Activated T-helper 1 cell treated with anti-CD3 and anti-CD28 coated beads, Interleukin-12 subunit alpha, Interleukin-12 subunit beta, Interleukin-2, Interleukin-4 antibody, amounts not matched to agents 30 ng/mL and 10 ng/mL and 1 ng/mL, durations not matched to agents 14 hours and 24 hours and 36 hours (primary cell): ENCODE measurements at regions not wholly inside any gene's neighbourhood (a gene's known extent, or its start where the extent isn't known, plus 50 kb on each side); places are given as distances from the start of the nearest gene placed in this dataset.
"Not testable (repeated sequence)": the region's sequence is repeated elsewhere in the genome, so short reads cannot be mapped to it uniquely, and the experiment has no call there.

Source experiments
- DNase-seq: peaks from one replicate; pipeline ENCODE4 v3.0.0; 2021; ENCODE audit warnings: low spot score
- H3K27ac Mint-ChIP-seq: one replicate; pipeline ENCODE4 v1.8.0; 2021; ENCODE audit warnings: mild to moderate bottlenecking, mixed read lengths
- H3K27me3 Mint-ChIP-seq: one replicate; pipeline ENCODE4 v1.8.0; 2022; ENCODE audit warnings: mild to moderate bottlenecking, moderate library complexity, mixed read lengths; ENCODE audit not compliant: insufficient read depth
- H3K36me3 Mint-ChIP-seq: one replicate; pipeline ENCODE4 v1.8.0; 2021; ENCODE audit warnings: low read depth, mixed read lengths
- H3K4me1 Mint-ChIP-seq: one replicate; pipeline ENCODE4 v1.8.0; 2021; ENCODE audit warnings: low read depth, mixed read lengths
- H3K4me3 Mint-ChIP-seq: one replicate; pipeline ENCODE4 v1.8.0; 2021; ENCODE audit warnings: mild to moderate bottlenecking, moderate library complexity, mixed read lengths
- H3K9me3 Mint-ChIP-seq: one replicate; pipeline ENCODE4 v1.8.0; 2021; ENCODE audit warnings: mixed read lengths
- intact Hi-C: fragments of 100-400 bp; cut with micrococcal nuclease; formaldehyde crosslinking; loops from one replicate; pipeline ENCODE4 v1.15.1; 2024

DNA sequence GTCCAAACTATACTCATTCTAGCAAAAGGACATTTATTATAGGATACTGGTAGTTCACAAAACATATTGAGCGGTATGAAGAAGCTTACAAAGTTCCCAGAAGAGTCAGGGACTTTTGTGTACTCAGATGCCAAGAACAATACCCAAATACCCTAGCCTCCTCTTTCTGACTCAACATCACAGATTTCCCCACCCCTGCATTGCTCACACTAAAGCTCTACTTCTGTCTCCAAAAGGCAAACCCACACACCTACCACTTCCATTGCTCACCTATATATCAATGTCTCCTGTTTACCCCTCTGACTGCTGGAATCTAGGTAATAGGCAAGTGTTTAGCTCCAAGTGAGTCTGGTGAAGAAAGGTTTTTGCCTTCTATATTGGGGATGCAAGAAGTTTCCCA lies 100.7 kb upstream of the HCCS start:
- H3K27ac Mint-ChIP-seq = no peak overlapping the region
- intact Hi-C loops = no loop called here
- H3K4me1 Mint-ChIP-seq = no peaks in the 10 kb centered on the region
- no peak for DNase-seq
- H3K9me3 Mint-ChIP-seq = no peaks in the 10 kb centered on the region
- H3K36me3 Mint-ChIP-seq = no peaks in the 10 kb centered on the region
- no peak overlapping the region for H3K4me3 Mint-ChIP-seq
- no peaks in the 10 kb centered on the region for H3K27me3 Mint-ChIP-seq

DNA sequence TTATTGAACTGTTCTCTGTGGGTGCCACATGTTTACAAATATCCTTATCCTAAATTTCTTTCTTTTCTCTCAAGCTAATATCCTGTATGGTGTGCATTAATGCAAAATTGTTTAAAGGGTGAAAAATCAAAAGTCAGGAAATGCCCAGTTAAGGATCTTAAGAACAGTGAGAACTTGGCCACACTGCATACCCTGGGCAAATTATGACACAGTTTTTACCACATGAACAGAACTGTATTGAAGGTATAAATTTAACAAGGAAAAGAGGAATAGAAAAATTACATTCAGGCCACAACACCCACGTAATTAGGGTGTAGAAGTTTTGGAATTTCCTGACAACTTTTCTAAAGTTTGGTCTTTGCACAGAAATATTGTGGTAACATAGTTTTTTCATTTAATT lies 94.4 kb upstream of the HCCS start:
- no peak overlapping the region for H3K27ac Mint-ChIP-seq
- H3K9me3 Mint-ChIP-seq = no peaks in the 10 kb centered on the region
- intact Hi-C loops = no loop called here
- H3K4me3 Mint-ChIP-seq = no peak overlapping the region
- no peaks in the 10 kb centered on the region for H3K27me3 Mint-ChIP-seq
- DNase-seq = no peak
- H3K4me1 Mint-ChIP-seq = no peaks in the 10 kb centered on the region
- no peaks in the 10 kb centered on the region for H3K36me3 Mint-ChIP-seq

DNA sequence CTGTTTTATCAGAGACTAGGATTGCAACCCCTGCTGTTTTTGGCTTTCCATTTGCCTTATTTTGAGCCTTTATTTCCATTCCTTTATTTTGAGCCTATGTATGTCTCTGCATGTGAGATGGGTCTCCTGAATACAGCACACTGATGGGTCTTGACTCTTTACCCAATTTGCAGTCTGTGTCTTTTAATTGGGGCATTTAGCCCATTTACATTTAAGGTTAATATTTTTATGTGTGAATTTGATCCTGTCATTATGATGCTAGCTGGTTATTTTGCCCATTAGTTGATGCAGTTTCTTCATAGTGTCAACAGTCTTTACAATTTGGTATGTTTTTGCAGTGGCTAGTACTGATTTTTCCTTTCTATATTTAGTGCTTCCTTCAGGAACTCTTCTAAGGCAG lies 88.5 kb upstream of the HCCS start:
- H3K4me1 Mint-ChIP-seq, H3K9me3 Mint-ChIP-seq: not testable (repeated sequence)

DNA sequence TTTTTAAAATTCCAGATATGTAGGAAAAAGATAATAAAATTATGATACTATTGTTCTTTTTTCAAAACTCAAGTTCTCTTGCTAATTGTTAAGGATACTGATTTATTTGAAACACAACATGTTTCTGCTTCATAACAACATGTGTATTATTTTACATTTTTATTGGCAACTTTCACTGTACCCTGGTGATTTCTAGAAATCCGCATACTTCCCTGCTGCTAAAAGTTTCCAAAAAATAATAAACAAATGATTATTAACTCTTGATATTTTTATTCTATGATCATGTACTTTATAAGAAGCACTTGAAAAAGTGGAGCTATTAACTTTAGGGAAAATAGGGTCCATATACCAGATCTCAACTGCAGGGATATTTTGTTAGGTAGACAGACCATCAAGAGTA lies 71.2 kb upstream of the HCCS start:
- no peak for DNase-seq
- Mint-ChIP-seq H3K9me3 (no peaks in the 10 kb centered on the region), H3K4me1 (no peaks in the 10 kb centered on the region), H3K27me3 (no peaks in the 10 kb centered on the region), H3K27ac (no peak overlapping the region), H3K4me3 (no peak overlapping the region), H3K36me3 (no peaks in the 10 kb centered on the region)
- intact Hi-C loops = no loop called here

More for the DNA sequence above, 88.5 kb upstream of the HCCS start:
- H3K27me3 Mint-ChIP-seq, H3K36me3 Mint-ChIP-seq, H3K4me3 Mint-ChIP-seq, DNase-seq, intact Hi-C loops, H3K27ac Mint-ChIP-seq: not testable (repeated sequence)

DNA sequence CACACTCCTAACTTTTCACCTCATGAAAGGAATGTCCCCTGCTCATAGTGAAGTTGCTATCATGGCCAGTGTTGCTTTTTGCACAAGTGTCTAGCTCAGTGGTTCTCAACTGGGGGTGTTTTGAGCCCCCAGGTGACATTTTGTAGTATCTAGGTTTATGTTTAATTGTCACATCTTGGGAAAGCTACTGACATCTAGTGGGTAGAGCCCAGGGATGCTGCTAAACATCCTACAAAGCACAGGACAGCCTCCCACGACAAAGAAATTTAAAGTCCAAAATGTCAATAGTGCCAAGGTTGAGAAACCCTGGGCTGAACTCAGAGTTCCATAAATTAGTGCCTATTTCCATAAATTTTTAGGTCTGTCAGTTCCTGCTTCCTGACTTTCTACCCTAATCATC lies 70.7 kb upstream of the HCCS start:
- no peak for DNase-seq
- Mint-ChIP-seq H3K9me3 (no peaks in the 10 kb centered on the region), H3K27ac (no peak overlapping the region), H3K4me3 (no peak overlapping the region), H3K36me3 (no peaks in the 10 kb centered on the region), H3K27me3 (no peaks in the 10 kb centered on the region), H3K4me1 (no peaks in the 10 kb centered on the region)
- intact Hi-C loops = no loop called here

DNA sequence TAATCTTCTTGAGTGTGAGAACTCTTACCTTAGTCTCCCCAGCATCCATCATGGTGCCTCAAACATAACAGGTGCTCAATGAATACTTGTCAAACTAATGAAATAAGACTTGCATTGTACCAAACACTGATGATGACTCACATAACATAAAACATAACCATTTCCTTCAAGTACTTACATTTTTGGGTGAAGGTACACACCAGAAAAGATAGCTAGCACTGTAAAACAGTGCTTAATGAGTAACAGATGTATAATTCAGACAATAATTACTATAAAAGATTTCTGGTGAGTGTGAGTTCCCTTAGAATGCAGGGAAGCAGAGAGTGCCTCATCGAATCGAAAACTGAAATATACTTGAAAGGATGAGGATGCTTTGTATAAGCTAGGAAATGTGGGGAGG lies 70.1 kb upstream of the HCCS start:
- no peak overlapping the region for H3K27ac Mint-ChIP-seq
- H3K27me3 Mint-ChIP-seq = no peaks in the 10 kb centered on the region
- no peaks in the 10 kb centered on the region for H3K4me1 Mint-ChIP-seq
- no peak overlapping the region for H3K4me3 Mint-ChIP-seq
- intact Hi-C loops = no loop called here
- H3K9me3 Mint-ChIP-seq = no peaks in the 10 kb centered on the region
- no peaks in the 10 kb centered on the region for H3K36me3 Mint-ChIP-seq
- no peak for DNase-seq

DNA sequence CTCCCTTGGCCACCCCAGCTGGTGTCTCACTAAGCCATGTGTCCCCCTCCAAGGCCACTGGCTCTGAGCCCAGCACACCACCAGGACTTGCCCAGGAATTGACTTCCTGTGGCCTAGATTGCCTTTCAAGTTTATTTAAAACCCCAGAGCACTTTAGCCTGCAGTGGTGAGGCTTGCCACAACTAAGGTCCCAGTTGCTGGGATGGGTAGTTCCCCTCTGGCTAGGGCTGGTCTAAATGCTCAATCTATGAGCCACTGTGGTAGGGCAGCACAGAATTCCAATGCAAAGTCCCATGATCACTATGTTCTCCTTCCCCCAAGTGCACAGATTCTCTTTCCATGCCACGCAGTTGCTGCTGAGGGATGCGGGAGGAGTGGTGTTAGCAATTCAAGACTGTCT lies 61.1 kb upstream of the HCCS start:
- Mint-ChIP-seq H3K36me3 (no peaks in the 10 kb centered on the region), H3K27ac (no peak overlapping the region), H3K4me1 (no peaks in the 10 kb centered on the region)

DNA sequence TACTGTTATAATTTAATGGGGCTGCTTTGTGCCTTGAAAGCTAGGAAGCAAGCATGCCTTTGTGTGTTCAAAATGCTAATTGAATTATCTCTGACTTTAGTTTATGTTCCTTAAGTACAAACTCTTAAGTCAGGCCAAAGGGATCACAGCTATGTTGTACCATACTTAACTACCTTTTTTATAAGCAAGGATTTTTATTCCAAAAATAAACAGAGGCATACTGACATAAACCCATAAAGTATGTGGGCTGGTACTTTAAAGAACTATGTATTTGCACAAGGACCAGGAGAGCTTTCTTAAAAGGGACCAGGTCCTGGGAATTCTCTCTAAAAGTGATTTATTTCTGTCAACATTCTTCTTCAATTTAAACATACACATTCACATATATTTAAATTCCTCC lies 57.8 kb upstream of the HCCS start:
- H3K27ac Mint-ChIP-seq = no peak overlapping the region

More for the DNA sequence above, 61.1 kb upstream of the HCCS start:
- no peaks in the 10 kb centered on the region for H3K27me3 Mint-ChIP-seq
- no peak for DNase-seq
- intact Hi-C loops = no loop called here
- H3K9me3 Mint-ChIP-seq = peaks cover 9% of the 10 kb centered on the region
- H3K4me3 Mint-ChIP-seq = no peak overlapping the region

DNA sequence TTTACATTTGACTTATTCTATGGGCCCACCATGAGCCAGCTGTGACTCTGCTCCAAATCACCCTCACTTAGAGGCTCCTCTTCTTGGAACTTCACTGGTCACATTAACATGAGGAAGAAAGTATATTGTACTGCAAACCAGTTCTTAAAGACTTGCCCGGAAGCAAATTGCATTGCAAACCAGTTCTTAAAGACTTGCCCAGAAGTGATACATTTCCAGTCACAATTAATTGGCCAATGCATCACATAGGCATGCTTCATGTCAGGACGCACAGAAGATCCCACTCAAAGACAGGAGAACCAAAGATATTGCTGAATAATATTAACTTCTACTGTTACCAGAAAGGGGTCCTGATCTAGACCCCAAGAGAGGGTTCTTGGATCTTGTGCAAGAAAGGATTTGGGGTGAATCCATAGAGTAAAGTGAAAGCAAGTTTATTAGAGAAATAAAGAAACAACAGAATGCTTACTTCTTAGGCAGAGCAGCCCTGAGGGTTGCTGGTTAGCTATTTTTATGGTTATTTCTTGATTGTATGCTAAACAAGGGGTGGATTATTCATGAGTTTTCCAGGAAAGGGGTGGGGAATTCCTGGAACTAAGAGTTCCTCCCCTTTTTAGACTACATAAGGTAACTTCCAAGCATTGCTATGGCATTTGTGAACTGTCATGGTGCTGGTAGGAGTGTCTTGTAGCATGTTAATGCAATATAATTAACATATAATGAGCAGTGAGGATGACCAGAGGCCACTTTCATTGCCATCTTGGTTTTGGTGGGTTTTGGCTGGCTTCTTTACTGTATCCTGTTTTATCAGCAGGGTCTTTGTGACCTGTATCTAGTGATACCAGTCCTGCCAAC lies 54.6 kb upstream of the HCCS start:
- H3K4me1 Mint-ChIP-seq = no peaks in the 10 kb centered on the region
- H3K36me3 Mint-ChIP-seq = no peaks in the 10 kb centered on the region
- intact Hi-C loops = no loop called here
- no peak for DNase-seq
- H3K27ac Mint-ChIP-seq = no peak overlapping the region
- no peak overlapping the region for H3K4me3 Mint-ChIP-seq
- H3K9me3 Mint-ChIP-seq = no peaks in the 10 kb centered on the region
- H3K27me3 Mint-ChIP-seq = no peaks in the 10 kb centered on the region

More for the DNA sequence above, 57.8 kb upstream of the HCCS start:
- Mint-ChIP-seq H3K36me3 (no peaks in the 10 kb centered on the region), H3K4me1 (no peaks in the 10 kb centered on the region), H3K9me3 (no peaks in the 10 kb centered on the region), H3K27me3 (no peaks in the 10 kb centered on the region), H3K4me3 (no peak overlapping the region)
- intact Hi-C loops = no loop called here
- DNase-seq = no peak

DNA sequence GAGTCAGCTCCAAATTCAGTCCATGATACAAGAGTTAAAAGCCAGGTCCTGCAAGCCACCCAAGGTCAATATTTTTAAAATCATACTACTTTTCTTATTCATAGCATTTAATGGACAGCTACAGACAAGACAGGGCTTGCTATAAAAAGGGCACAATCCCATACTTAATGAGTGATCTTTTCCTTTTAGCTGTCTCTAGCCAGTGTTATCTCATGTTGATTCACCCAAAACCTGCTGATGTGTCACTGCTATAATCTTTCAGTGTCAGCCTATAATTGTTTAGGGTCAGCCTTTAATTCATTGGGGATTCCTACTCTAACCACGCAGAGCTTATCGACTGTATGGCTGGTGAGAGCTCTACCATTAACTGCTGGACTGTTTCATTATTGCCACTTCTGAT lies 51.2 kb upstream of the HCCS start:
- no peak for DNase-seq
- Mint-ChIP-seq H3K27me3 (no peaks in the 10 kb centered on the region), H3K4me3 (no peak overlapping the region), H3K27ac (no peak overlapping the region), H3K9me3 (no peaks in the 10 kb centered on the region), H3K36me3 (no peaks in the 10 kb centered on the region), H3K4me1 (no peaks in the 10 kb centered on the region)
- intact Hi-C loops = no loop called here
